ENCODE measurements at regions not wholly inside any gene's neighbourhood (a gene's known extent, or its start where the extent isn't known, plus 50 kb on each side); places are given as distances from the start of the nearest gene placed in this dataset.

GRCh38 chr2:212945526-212945925, 205.9 kb downstream of the IKZF2 start:
- Mint-ChIP-seq H3K4me3 (no peak overlapping the region), H3K27ac (no peak overlapping the region), H3K36me3 (ENCODE audit: low read depth) (no peaks in the 10 kb centered on the region), H3K9me3 (no peaks in the 10 kb centered on the region), H3K27me3 (no peaks in the 10 kb centered on the region), H3K4me1 (no peaks in the 10 kb centered on the region)
- ChIA-PET CTCF (no interaction called here), POLR2A (no interaction called here)
- DNase-seq, result no peak

DNA sequence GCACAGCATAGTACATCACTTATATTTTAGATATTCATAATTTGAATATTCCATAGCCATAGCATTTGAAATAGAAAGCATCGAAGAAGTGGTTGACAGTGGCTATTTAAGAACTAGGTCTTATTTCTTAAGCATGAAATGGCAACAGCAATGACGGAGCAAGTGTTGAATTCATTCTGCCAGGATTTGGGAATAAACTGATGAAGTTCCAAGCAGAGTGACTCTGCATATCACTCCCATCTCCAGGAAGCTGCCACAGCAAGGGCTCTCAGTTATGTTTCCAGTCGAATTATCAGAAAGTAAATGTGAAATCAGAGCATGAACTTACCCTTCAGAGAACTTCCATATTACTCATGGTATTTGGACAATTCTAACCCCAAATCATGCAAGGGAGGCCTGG, 208.1 kb downstream of the IKZF2 start:
- CTCF ChIA-PET, result no interaction called here
- H3K4me3 Mint-ChIP-seq, result no peak overlapping the region
- H3K4me1 Mint-ChIP-seq, result peaks cover under 1% of the 10 kb centered on the region
- peaks cover 5% of the 10 kb centered on the region for H3K9me3 Mint-ChIP-seq
- H3K27me3 Mint-ChIP-seq, result no peaks in the 10 kb centered on the region
- no peak overlapping the region for H3K27ac Mint-ChIP-seq
- POLR2A ChIA-PET, result no interaction called here
- H3K36me3 Mint-ChIP-seq (ENCODE audit: low read depth), result no peaks in the 10 kb centered on the region
- DNase-seq, result no peak

DNA sequence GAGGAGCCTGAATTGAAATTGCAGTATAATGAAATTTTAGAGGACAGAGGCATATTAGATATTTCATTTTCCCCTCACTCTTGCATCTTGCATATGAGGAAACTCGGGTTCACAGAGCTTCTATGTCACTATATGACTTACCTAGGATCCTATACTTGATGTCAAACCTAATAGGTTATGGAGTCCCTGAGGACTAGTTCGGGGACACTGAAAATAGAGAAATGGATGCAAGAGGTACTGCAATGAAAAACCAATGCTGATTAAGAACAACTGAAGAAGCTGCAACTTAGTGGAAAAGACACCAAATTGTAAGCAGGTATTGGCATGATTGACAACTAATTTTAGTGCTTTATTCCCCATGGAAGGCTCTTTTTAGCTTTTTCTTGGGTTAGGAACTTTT, 210.1 kb downstream of the IKZF2 start:
- no peaks in the 10 kb centered on the region for H3K36me3 Mint-ChIP-seq (ENCODE audit: low read depth)
- no peak for DNase-seq
- CTCF ChIA-PET, result no interaction called here
- peaks cover 3% of the 10 kb centered on the region for H3K4me1 Mint-ChIP-seq
- H3K9me3 Mint-ChIP-seq, result peaks cover 5% of the 10 kb centered on the region
- no peak overlapping the region for H3K4me3 Mint-ChIP-seq
- POLR2A ChIA-PET, result no interaction called here
- H3K27me3 Mint-ChIP-seq, result no peaks in the 10 kb centered on the region
- H3K27ac Mint-ChIP-seq, result no peak overlapping the region

DNA sequence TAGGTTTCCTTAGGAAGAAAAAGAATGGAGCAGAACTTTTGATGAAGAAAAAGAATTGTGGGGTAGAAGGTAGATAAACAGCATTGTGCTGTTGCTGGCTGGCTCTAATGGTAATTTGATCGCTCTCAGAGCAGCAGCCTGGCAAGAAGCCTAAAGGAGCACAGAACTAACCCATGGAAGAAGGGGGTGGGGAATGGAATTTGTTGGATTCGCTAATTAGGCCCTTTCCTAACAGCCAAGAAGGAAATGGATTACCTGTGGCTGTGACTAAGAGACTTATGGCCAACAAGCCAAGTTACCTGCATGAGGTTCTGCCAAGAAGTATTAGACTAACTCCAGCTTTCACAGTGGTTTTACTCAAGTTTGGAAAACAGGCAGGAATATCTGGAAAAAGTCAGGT, 210.6 kb downstream of the IKZF2 start:
- DNase-seq, result no peak
- H3K27ac Mint-ChIP-seq, result no peak overlapping the region
- CTCF ChIA-PET, result no interaction called here
- H3K4me1 Mint-ChIP-seq, result peaks cover 3% of the 10 kb centered on the region
- no peak overlapping the region for H3K4me3 Mint-ChIP-seq
- H3K36me3 Mint-ChIP-seq (ENCODE audit: low read depth), result no peaks in the 10 kb centered on the region
- peaks cover 5% of the 10 kb centered on the region for H3K9me3 Mint-ChIP-seq
- POLR2A ChIA-PET, result interaction anchor here (1.7 kb wide), 1 partner anchor 11 kb away, joined by 3 read pairs; no protein-coding TSS in a partner anchor
- H3K27me3 Mint-ChIP-seq, result no peaks in the 10 kb centered on the region

GRCh38 chr2:212939777-212940531, 211.5 kb downstream of the IKZF2 start:
- H3K36me3 Mint-ChIP-seq (ENCODE audit: low read depth), result no peaks in the 10 kb centered on the region
- no peak overlapping the region for H3K4me3 Mint-ChIP-seq
- no peaks in the 10 kb centered on the region for H3K27me3 Mint-ChIP-seq
- H3K27ac Mint-ChIP-seq, result no peak overlapping the region
- peaks cover 3% of the 10 kb centered on the region for H3K4me1 Mint-ChIP-seq
- ChIA-PET CTCF (no interaction called here), POLR2A (interaction anchor here (0.7 to 1.7 kb wide), 2 partner anchors 10 to 77 kb away, joined by 3 read pairs; no protein-coding TSS in a partner anchor)
- H3K9me3 Mint-ChIP-seq, result peaks cover 5% of the 10 kb centered on the region
- DNase-seq, result no peak

DNA sequence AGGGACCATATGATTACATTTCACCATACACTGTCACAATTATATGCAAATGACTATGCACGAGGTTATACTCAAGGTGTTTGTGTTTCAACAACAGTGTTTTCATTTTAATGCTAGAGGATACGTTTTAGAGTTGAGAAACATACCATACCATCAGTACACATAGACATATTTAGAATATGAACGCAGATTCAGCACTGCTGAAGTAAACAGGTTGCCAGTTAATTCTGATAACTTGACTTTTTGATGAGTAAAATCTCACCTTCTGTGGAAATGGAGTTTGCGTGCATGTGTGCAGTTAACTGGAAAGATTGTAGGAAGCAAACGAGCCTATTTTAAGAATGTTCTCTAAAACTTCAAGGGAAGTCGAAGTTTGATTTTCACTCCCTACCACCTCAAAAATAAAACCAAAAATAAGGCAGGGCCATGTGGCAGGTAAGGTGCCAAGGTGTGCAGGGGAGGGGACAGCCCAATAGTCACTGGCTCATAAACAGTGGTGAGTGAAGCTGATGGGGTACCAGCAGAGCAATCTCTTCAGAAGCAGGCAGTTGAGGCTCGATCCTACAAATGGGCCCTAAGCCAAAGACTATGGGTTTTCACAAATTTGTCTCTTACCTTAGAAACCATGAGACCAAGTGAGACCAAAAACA, 213.1 kb downstream of the IKZF2 start:
- CTCF ChIA-PET, result no interaction called here
- Mint-ChIP-seq H3K27me3 (no peaks in the 10 kb centered on the region), H3K4me1 (peaks cover 3% of the 10 kb centered on the region), H3K4me3 (no peak overlapping the region), H3K9me3 (peaks cover 5% of the 10 kb centered on the region), H3K36me3 (ENCODE audit: low read depth) (no peaks in the 10 kb centered on the region), H3K27ac (no peak overlapping the region)
- POLR2A ChIA-PET, result no interaction called here
- DNase-seq, result no peak

- Mint-ChIP-seq H3K9me3 (peaks cover 5% of the 10 kb centered on the region), H3K27me3 (no peaks in the 10 kb centered on the region), H3K4me1 (peaks cover 3% of the 10 kb centered on the region), H3K27ac (no peak overlapping the region), H3K4me3 (no peak overlapping the region), H3K36me3 (ENCODE audit: low read depth) (no peaks in the 10 kb centered on the region)
- DNase-seq, result no peak
- POLR2A ChIA-PET, result no interaction called here
- CTCF ChIA-PET, result no interaction called here
These were observed 214.8 kb downstream of the IKZF2 start for GRCh38 chr2:212936572-212936971.

GRCh38 chr2:212935752-212936151, 215.7 kb downstream of the IKZF2 start:
- Mint-ChIP-seq H3K4me3 (no peak overlapping the region), H3K27me3 (no peaks in the 10 kb centered on the region), H3K36me3 (ENCODE audit: low read depth) (no peaks in the 10 kb centered on the region), H3K9me3 (peaks cover 5% of the 10 kb centered on the region), H3K4me1 (peaks cover 3% of the 10 kb centered on the region), H3K27ac (no peak overlapping the region)
- CTCF ChIA-PET, result no interaction called here
- DNase-seq, result no peak
- POLR2A ChIA-PET, result no interaction called here

DNA sequence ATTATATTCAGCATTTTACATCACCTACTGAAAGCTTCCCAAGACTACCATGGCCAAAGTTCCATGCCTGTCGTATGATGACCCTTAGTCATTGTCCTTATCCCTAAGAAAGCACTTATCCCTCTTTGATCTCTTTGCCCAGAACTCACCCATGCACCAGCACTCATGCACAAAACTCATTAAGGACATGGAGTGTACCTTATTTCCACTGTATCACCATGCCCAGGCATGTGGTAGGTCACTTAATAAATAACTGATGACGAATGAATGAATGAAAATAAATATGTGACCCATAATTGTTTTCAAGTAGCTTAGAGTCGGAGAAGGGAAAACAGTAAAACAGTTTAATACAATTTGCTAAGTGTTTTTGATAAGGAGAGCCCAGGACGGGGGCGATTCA, 220.1 kb downstream of the IKZF2 start:
- Mint-ChIP-seq H3K27ac (no peak overlapping the region), H3K27me3 (no peaks in the 10 kb centered on the region), H3K4me3 (no peak overlapping the region), H3K4me1 (peaks cover 4% of the 10 kb centered on the region), H3K9me3 (peaks cover 2% of the 10 kb centered on the region), H3K36me3 (ENCODE audit: low read depth) (no peaks in the 10 kb centered on the region)
- ChIA-PET CTCF (no interaction called here), POLR2A (no interaction called here)
- no peak for DNase-seq

GRCh38 chr2:212930556-212931260, 220.7 kb downstream of the IKZF2 start:
- Mint-ChIP-seq H3K9me3 (peaks cover 2% of the 10 kb centered on the region), H3K27me3 (no peaks in the 10 kb centered on the region), H3K27ac (no peak overlapping the region), H3K4me1 (peaks cover 4% of the 10 kb centered on the region), H3K36me3 (ENCODE audit: low read depth) (no peaks in the 10 kb centered on the region), H3K4me3 (no peak overlapping the region)
- ChIA-PET POLR2A (interaction anchor here (1.1 kb wide), 1 partner anchor 9 kb away, joined by 3 read pairs; no protein-coding TSS in a partner anchor), CTCF (no interaction called here)
- no peak for DNase-seq

- Mint-ChIP-seq H3K4me3 (no peak overlapping the region), H3K27me3 (no peaks in the 10 kb centered on the region), H3K36me3 (ENCODE audit: low read depth) (no peaks in the 10 kb centered on the region), H3K27ac (no peak overlapping the region), H3K9me3 (peaks cover 2% of the 10 kb centered on the region), H3K4me1 (peaks cover 4% of the 10 kb centered on the region)
- ChIA-PET POLR2A (interaction anchor here (1.1 kb wide), 1 partner anchor 10 kb away, joined by 3 read pairs; no protein-coding TSS in a partner anchor), CTCF (no interaction called here)
- no peak for DNase-seq
These were observed 221.4 kb downstream of the IKZF2 start for GRCh38 chr2:212929971-212930370.

DNA sequence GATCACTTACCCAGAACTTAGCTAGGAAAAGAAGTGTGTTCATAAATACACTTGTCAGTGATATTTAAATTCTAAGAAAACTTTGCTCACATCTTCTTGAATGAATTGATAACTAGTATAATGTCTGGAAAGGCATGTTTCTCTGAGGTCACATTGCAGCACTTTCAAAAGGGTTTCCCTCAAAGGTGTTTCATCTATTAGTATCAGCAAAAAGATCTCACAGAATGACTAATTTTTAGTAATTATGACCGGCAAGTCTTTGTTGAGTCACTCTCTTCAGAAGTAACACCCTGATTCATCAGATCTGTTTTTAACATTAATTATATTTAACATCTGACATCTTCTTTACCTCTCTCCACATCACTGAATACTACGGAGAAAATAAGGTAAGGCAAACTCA, 222.3 kb downstream of the IKZF2 start:
- DNase-seq, result no peak
- ChIA-PET CTCF (no interaction called here), POLR2A (no interaction called here)
- Mint-ChIP-seq H3K36me3 (ENCODE audit: low read depth) (no peaks in the 10 kb centered on the region), H3K4me1 (peaks cover 4% of the 10 kb centered on the region), H3K9me3 (peaks cover 2% of the 10 kb centered on the region), H3K27me3 (no peaks in the 10 kb centered on the region), H3K27ac (no peak overlapping the region), H3K4me3 (no peak overlapping the region)

DNA sequence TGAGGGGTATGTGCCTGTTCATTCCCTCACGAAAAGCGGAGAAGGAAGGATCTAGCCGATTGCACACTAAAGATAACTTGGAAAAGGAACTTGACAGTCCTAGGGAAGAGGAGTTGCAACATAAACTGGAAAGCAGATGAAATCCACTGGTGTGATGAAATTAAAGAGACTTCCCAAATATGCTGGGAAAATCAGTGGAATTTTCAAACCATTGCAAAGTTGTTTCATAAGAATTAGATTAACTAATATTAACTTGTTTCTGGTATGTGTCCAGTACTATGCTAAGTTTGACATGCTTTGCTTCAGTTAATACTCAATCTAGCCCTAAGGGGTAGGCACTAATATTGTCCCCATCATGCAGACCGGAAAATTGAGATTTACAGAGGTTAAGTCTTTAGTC, 222.7 kb downstream of the IKZF2 start:
- DNase-seq, result no peak
- CTCF ChIA-PET, result no interaction called here
- Mint-ChIP-seq H3K36me3 (ENCODE audit: low read depth) (no peaks in the 10 kb centered on the region), H3K9me3 (peaks cover 2% of the 10 kb centered on the region), H3K27ac (no peak overlapping the region), H3K4me1 (peaks cover 4% of the 10 kb centered on the region), H3K4me3 (no peak overlapping the region), H3K27me3 (no peaks in the 10 kb centered on the region)
- POLR2A ChIA-PET, result no interaction called here
